ENCODE measurements at regions not wholly inside any gene's neighbourhood (a gene's known extent, or its start where the extent isn't known, plus 50 kb on each side); places are given as distances from the start of the nearest gene placed in this dataset.

DNA sequence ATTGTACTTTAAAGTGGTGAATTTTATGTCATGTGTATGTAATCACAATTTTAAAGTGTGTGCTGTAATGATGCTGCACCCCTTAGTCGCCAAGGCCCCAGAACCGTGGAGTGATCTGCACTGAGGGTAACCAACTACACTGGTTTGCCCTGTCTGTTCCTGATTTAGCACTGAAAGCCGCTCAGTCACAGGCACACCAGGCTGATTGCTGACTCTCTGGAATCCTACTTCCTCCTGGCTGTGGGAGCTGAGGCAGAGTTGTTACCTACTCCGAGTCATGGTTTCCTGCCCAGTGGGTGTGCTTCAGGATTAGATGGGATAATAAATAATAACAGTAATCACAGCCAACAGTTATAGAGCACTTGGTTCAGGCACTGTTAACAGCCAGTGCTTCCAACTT, 645.4 kb downstream of the BCOR start:
- Histone ChIP-seq H3K9me3 (peaks cover 0 to 12% (median 0%) of the 10 kb centered on the region in 8 donors), H3K36me3 (no peaks in the 10 kb centered on the region), H3K4me3 (no peak overlapping the region), H3K27ac (no peak overlapping the region), H3K4me1 (peaks cover 0 to 6% (median 0%) of the 10 kb centered on the region in 6 donors), H3K27me3 (replicated peaks in 1 of 7) (peaks cover 0 to 19% (median 0%) of the 10 kb centered on the region in 7 donors)
- TF ChIP-seq POLR2A (IDR thresholded peaks at IDR 0.05) (no peak), POLR2AphosphoS5 (IDR thresholded peaks at IDR 0.05) (no peak)
- TF ChIP-seq, protein P1, sequence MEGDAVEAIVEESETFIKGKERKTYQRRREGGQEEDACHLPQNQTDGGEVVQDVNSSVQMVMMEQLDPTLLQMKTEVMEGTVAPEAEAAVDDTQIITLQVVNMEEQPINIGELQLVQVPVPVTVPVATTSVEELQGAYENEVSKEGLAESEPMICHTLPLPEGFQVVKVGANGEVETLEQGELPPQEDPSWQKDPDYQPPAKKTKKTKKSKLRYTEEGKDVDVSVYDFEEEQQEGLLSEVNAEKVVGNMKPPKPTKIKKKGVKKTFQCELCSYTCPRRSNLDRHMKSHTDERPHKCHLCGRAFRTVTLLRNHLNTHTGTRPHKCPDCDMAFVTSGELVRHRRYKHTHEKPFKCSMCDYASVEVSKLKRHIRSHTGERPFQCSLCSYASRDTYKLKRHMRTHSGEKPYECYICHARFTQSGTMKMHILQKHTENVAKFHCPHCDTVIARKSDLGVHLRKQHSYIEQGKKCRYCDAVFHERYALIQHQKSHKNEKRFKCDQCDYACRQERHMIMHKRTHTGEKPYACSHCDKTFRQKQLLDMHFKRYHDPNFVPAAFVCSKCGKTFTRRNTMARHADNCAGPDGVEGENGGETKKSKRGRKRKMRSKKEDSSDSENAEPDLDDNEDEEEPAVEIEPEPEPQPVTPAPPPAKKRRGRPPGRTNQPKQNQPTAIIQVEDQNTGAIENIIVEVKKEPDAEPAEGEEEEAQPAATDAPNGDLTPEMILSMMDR (IDR thresholded peaks at IDR 0.05 in 8 of 11, conservative IDR thresholded peaks at IDR 0.05 in 3 of 11): no peak
- intact Hi-C loops (cut with DNase I; ENCODE audit: low total_unique reads): no loop called here
- 55 to 90% (median 64%) methylated on average over 2 to 4 of the region's 4 CpGs for WGBS, 5 donors
- no peak for DNase-seq

DNA sequence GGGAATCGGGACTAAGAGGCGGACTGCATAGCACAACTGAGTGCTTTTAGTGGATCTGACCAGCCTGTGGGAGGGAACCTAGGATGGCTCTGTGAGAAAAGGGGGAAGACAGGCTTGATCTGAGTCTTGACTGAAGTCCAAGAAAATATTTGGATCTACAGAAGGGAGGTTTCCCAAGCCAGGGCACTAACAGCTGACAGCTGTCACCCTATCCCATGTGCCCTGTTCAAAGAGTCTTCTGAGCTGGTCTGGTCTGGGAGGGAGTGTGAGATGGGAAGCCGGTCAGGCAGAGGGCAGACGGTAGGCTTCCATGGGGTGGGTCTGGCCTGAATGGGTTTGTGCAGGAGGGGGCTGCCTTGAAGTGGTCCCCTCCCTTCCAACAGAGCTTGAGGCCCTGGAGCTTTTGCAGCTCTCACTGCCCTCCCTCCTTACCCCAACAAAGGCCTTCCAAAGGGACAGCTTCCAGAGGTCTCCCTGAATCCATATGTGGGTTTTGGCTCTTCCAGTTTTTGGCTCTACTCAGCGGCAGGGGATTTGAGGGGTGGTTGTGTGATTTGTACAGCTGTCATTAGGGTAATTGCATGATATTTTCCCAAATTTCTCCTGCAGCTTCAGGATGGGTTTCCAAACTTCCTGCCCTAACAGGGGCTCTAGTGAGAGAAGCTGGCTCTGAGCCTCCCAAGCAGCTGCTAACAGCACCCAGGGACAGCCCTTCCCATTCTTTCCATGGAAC, 643.7 kb downstream of the BCOR start:
- Histone ChIP-seq H3K36me3 (no peaks in the 10 kb centered on the region), H3K9me3 (peaks cover 0 to 12% (median 0%) of the 10 kb centered on the region in 8 donors), H3K27ac (no peak overlapping the region), H3K27me3 (replicated peaks in 1 of 7) (peaks cover 0 to 19% (median 0%) of the 10 kb centered on the region in 7 donors), H3K4me1 (peaks cover 0 to 6% (median 0%) of the 10 kb centered on the region in 6 donors), H3K4me3 (no peak overlapping the region)
- TF ChIP-seq POLR2AphosphoS5 (IDR thresholded peaks at IDR 0.05): no peak
- TF ChIP-seq, protein P1 (IDR thresholded peaks at IDR 0.05 in 8 of 11, conservative IDR thresholded peaks at IDR 0.05 in 3 of 11): no peak
- no peak for TF ChIP-seq POLR2A (IDR thresholded peaks at IDR 0.05)
- no peak for DNase-seq
- intact Hi-C loops (cut with DNase I; ENCODE audit: low total_unique reads): no loop called here
- WGBS, 5 donors: 76 to 87% (median 84%) methylated on average over 2 to 5 of the region's 5 CpGs

DNA sequence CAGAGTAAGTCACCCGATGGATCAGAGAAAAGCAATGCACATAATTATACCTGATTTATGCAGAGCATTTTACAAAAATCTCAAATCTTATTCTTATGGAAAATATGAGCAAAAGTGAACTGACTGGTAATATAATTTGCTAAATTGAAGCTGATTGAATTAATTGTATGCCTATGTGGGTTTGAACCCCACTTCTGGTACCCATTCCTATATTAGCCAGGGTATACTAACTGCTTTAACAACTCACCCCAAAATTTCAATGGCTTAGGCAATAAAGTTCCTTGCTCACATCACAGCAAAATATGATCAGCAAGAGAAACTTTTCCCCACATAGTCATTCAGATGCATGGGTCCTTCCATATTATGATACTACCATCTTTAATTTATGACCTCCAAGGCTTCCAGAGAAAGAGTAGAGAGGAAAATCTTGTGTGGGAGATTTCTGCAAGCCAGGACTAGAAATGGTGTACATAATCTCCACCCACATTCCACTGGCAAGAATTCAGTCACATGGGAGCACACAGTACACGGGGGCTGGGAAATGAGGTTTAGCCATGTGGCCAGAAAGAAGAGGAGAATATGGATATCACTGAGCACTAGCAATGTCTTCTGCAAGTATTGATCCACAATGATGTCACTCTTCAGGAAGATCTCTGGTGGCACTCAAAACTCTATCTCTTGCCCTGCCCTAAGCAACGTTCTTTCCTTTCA, 640.7 kb downstream of the BCOR start:
- WGBS, 5 donors: 73 to 86% (median 84%) methylated on average over 2 to 3 of the region's 3 CpGs
- Histone ChIP-seq H3K4me1 (no peaks in the 10 kb centered on the region), H3K4me3 (no peak overlapping the region), H3K27me3 (replicated peaks in 1 of 7) (peaks cover 0 to 21% (median 0%) of the 10 kb centered on the region in 7 donors), H3K27ac (no peak overlapping the region), H3K36me3 (no peaks in the 10 kb centered on the region), H3K9me3 (peaks cover 0 to 12% (median 0%) of the 10 kb centered on the region in 8 donors)
- TF ChIP-seq POLR2A (IDR thresholded peaks at IDR 0.05) (no peak), POLR2AphosphoS5 (IDR thresholded peaks at IDR 0.05) (no peak)
- TF ChIP-seq, protein P1 (IDR thresholded peaks at IDR 0.05 in 8 of 11, conservative IDR thresholded peaks at IDR 0.05 in 3 of 11): no peak
- intact Hi-C loops (cut with DNase I; ENCODE audit: low total_unique reads): no loop called here
- DNase-seq: no peak

DNA sequence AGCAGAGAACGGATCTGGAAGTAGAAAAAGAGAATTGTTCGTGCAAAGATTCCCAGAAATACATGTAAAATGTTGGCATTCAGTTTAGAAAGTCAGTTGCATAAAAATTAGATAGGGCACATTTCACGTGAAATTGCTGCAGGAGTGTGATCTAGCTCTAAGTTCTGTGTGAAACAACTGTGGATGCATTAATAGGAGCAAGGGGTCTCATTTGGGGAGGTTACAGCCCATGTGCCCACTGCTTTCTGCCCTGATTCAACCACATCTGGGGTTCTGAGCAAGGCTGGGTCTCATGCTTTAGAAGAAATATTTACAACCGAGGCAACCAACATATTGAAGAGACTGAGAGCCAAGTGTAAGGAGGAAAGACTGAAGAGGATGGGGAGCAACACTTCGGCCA, 639.0 kb downstream of the BCOR start:
- no peak overlapping the region for H3K4me3 ChIP-seq
- no peaks in the 10 kb centered on the region for H3K36me3 ChIP-seq
- DNase-seq: no peak
- H3K9me3 ChIP-seq: peaks cover 0 to 12% (median 0%) of the 10 kb centered on the region in 8 donors
- WGBS, 5 donors: 69 to 96% (median 87%) methylated on average over 5 of the region's 5 CpGs
- H3K4me1 ChIP-seq: no peaks in the 10 kb centered on the region
- TF ChIP-seq POLR2AphosphoS5 (IDR thresholded peaks at IDR 0.05) (no peak), POLR2A (IDR thresholded peaks at IDR 0.05) (no peak)
- TF ChIP-seq, protein P1 (IDR thresholded peaks at IDR 0.05 in 8 of 11, conservative IDR thresholded peaks at IDR 0.05 in 3 of 11): no peak
- H3K27me3 ChIP-seq (replicated peaks in 1 of 7): peaks cover 0 to 20% (median 0%) of the 10 kb centered on the region in 7 donors
- no peak overlapping the region for H3K27ac ChIP-seq
- intact Hi-C loops (cut with DNase I; ENCODE audit: low total_unique reads): no loop called here

Measured in spleen (tissue), 11 donors.